A673 (cell line): ENCODE measurements at regions not wholly inside any gene's neighbourhood (a gene's known extent, or its start where the extent isn't known, plus 50 kb on each side); places are given as distances from the start of the nearest gene placed in this dataset.

ENCODE experiments used
- BruUV-seq: library from RNA; stranded (reverse); fragments of 400-500 nt; replicated peaks from 2 replicates; lab custom pipeline; 2021; lab: Mats Ljungman, UMichigan
- CTCF ChIA-PET: fragments of 300-600 bp; sonication (Branson Sonifier 250); formaldehyde crosslinking; loops from one replicate; lab custom pipeline; 2022; ENCODE audit warnings: antibody characterized with exemption; lab: Charles Lee
- POLR2A ChIA-PET: fragments of 300-600 bp; sonication (Branson Sonifier 250); formaldehyde crosslinking; loops from one replicate; lab custom pipeline; 2022; ENCODE audit warnings: antibody characterized with exemption; ENCODE audit not compliant: low non-redundant PET; lab: Charles Lee
- DNase-seq: peaks from one replicate; pipeline ENCODE4 v3.0.0-alpha.2; 2015; ENCODE audit warnings: low spot score
- H3K27ac ChIP-seq: fragments of 200-600 bp; sonication (generic); 2 replicates; pipeline ENCODE4 v1.5.1; 2016; ENCODE audit warnings: mixed run types, low read depth, mild to moderate bottlenecking, mixed read lengths, antibody characterized with exemption, low read length; ENCODE audit not compliant: poor library complexity, severe bottlenecking
- H3K27me3 ChIP-seq: fragments of 200-600 bp; sonication (generic); replicated peaks from 2 replicates; pipeline ENCODE4 v1.6.1; 2017; ENCODE audit warnings: mixed run types, low read depth, mild to moderate bottlenecking, mixed read lengths, antibody characterized with exemption, low read length; ENCODE audit not compliant: insufficient read depth, poor library complexity
- H3K36me3 ChIP-seq: fragments of 200-600 bp; sonication (generic); 2 replicates; pipeline ENCODE4 v1.6.1; 2016; ENCODE audit warnings: mixed run types, mild to moderate bottlenecking, mixed read lengths, antibody characterized with exemption, low read length; ENCODE audit not compliant: insufficient read depth, poor library complexity, severe bottlenecking
- H3K4me1 ChIP-seq: fragments of 200-600 bp; sonication (generic); 2 replicates; pipeline ENCODE4 v1.6.1; 2017; ENCODE audit warnings: mixed run types, mild to moderate bottlenecking, mixed read lengths, antibody characterized with exemption, low read length; ENCODE audit not compliant: insufficient read depth, poor library complexity, severe bottlenecking
- H3K4me3 ChIP-seq: fragments of 200-600 bp; sonication (generic); 2 replicates; pipeline ENCODE4 v1.5.1; 2016; ENCODE audit warnings: low read depth, mixed run types, mild to moderate bottlenecking, mixed read lengths, low read length; ENCODE audit not compliant: poor library complexity, severe bottlenecking
- H3K9me3 ChIP-seq: fragments of 200-600 bp; sonication (generic); 2 replicates; pipeline ENCODE4 v1.6.1; 2016; ENCODE audit warnings: mixed run types, low read depth, mild to moderate bottlenecking, mixed read lengths, antibody characterized with exemption, low read length; ENCODE audit not compliant: poor library complexity, severe bottlenecking
- CTCF ChIP-seq: fragments of 300-800, 200-600 bp; sonication (generic); conservative IDR thresholded peaks from 2 replicates; pipeline ENCODE4 v1.5.1; 2017; ENCODE audit warnings: low read depth, mild to moderate bottlenecking, antibody characterized with exemption, low read length, moderate library complexity, mixed read lengths
- EZH2 ChIP-seq: fragments of 200-600 bp; sonication (generic); IDR thresholded peaks from 2 replicates; pipeline ENCODE4 v1.6.1; 2017; ENCODE audit warnings: borderline replicate concordance, low read depth, mild to moderate bottlenecking, mixed read lengths, antibody characterized with exemption, low read length; ENCODE audit not compliant: poor library complexity, severe bottlenecking
- intact Hi-C: fragments of 100-400 bp; cut with micrococcal nuclease; formaldehyde crosslinking; loops from one replicate; pipeline ENCODE4 v1.10.0; 2022; ENCODE audit not compliant: unreplicated experiment

- no peaks in the 10 kb centered on the region for H3K36me3 ChIP-seq
- H3K27ac ChIP-seq = no peak overlapping the region
- TF ChIP-seq EZH2 = no peak
- TF ChIP-seq CTCF = no peak
- H3K27me3 ChIP-seq = no peaks in the 10 kb centered on the region
- no peak overlapping the region for H3K4me3 ChIP-seq
- ChIA-PET POLR2A (no interaction called here), CTCF (no interaction called here)
- no peaks in the 10 kb centered on the region for H3K4me1 ChIP-seq
- no TSS peak for BruUV-seq
- intact Hi-C loops = no loop called here
- no peaks in the 10 kb centered on the region for H3K9me3 ChIP-seq
- DNase-seq = no peak
Measured at GRCh38 chr3:18099611-18100010, 325.5 kb downstream of the SATB1 start.

- TF ChIP-seq EZH2 (no peak), CTCF (no peak)
- DNase-seq = peak; percentile 12
- Histone ChIP-seq H3K4me1 (no peaks in the 10 kb centered on the region), H3K27me3 (no peaks in the 10 kb centered on the region), H3K27ac (no peak overlapping the region), H3K4me3 (no peak overlapping the region), H3K9me3 (no peaks in the 10 kb centered on the region), H3K36me3 (no peaks in the 10 kb centered on the region)
- BruUV-seq = no TSS peak
- ChIA-PET CTCF (no interaction called here), POLR2A (no interaction called here)
- intact Hi-C loops = no loop called here
Measured at GRCh38 chr3:18098960-18099587, 326.1 kb downstream of the SATB1 start.

DNA sequence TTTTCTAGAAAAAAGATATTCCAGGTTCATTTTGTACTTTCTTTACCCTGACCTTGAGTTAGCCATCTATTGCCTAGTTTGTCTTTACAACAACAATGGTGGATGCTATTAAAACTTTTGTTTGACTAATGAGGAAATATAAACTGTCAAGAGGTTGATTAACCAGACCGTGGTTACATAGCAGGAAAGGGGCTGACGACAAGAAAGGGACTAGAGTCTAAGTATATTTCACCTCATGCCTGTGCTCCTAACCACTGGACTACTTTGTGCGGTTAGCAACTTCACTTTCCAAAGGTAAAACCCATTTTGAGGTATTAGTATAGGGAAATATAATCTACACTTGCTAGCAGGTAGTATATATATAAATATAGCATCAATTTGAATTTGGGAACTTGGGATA lies 327.1 kb downstream of the SATB1 start:
- H3K27me3 ChIP-seq = no peaks in the 10 kb centered on the region
- TF ChIP-seq CTCF = no peak
- TF ChIP-seq EZH2 = no peak
- H3K36me3 ChIP-seq = no peaks in the 10 kb centered on the region
- H3K4me1 ChIP-seq = no peaks in the 10 kb centered on the region
- H3K9me3 ChIP-seq = no peaks in the 10 kb centered on the region
- intact Hi-C loops = no loop called here
- H3K4me3 ChIP-seq = no peak overlapping the region
- H3K27ac ChIP-seq = no peak overlapping the region
- ChIA-PET POLR2A (no interaction called here), CTCF (no interaction called here)
- no peak for DNase-seq
- BruUV-seq = no TSS peak
